HepG2 (cell line): ENCODE measurements at regions not wholly inside any gene's neighbourhood (a gene's known extent, or its start where the extent isn't known, plus 50 kb on each side); places are given as distances from the start of the nearest gene placed in this dataset.

Source experiments
- CBFB ChIP-seq: sonication (generic); formaldehyde crosslinking; IDR thresholded peaks from 2 replicates; pipeline ENCODE4 v1.4.0; 2020; ENCODE audit warnings: missing genetic modification reagents
- CC2D1A ChIP-seq: sonication (generic); formaldehyde crosslinking; IDR thresholded peaks from 2 replicates; pipeline ENCODE4 v1.8.1; 2023; ENCODE audit warnings: mild to moderate bottlenecking, missing genetic modification reagents
- FOXA3 ChIP-seq: IDR thresholded peaks from 2 replicates; pipeline ENCODE4 v1.6.1; 2016; ENCODE audit warnings: missing genetic modification reagents, missing compliant biosample characterization
- FOXO1 ChIP-seq: sonication (generic); formaldehyde crosslinking; IDR thresholded peaks from 2 replicates; pipeline ENCODE4 v1.4.0; 2020; ENCODE audit warnings: missing genetic modification reagents
- GATAD2A ChIP-seq: IDR thresholded peaks from 2 replicates; pipeline ENCODE4 v1.6.1; 2016
- HDAC1 ChIP-seq: sonication (generic); formaldehyde crosslinking; IDR thresholded peaks from 2 replicates; pipeline ENCODE4 v1.5.1; 2020; ENCODE audit warnings: mild to moderate bottlenecking, missing genetic modification reagents
- KDM1A ChIP-seq: IDR thresholded peaks from 2 replicates; pipeline ENCODE4 v1.6.1; 2016; ENCODE audit warnings: missing compliant biosample characterization
- KLF12 ChIP-seq: sonication (generic); formaldehyde crosslinking; IDR thresholded peaks from 2 replicates; pipeline ENCODE4 v1.4.0; 2020; ENCODE audit warnings: missing genetic modification reagents, borderline replicate concordance
- NFYB ChIP-seq: sonication (generic); formaldehyde crosslinking; IDR thresholded peaks from 2 replicates; pipeline ENCODE4 v1.4.0; 2020; ENCODE audit warnings: missing genetic modification reagents
- NR2C2 ChIP-seq: sonication (generic); formaldehyde crosslinking; IDR thresholded peaks from 2 replicates; pipeline ENCODE4 v1.4.0; 2020; ENCODE audit warnings: missing genetic modification reagents, mild to moderate bottlenecking, moderate library complexity, borderline replicate concordance
- SMC3 ChIP-seq: IDR thresholded peaks from 2 replicates; pipeline ENCODE4 v1.6.1; 2011; ENCODE audit warnings: low read length, improper control_type of control experiment
- SNAPC4 ChIP-seq: sonication (generic); formaldehyde crosslinking; IDR thresholded peaks from 2 replicates; pipeline ENCODE4 v1.4.0; 2020; ENCODE audit warnings: mild to moderate bottlenecking, missing genetic modification reagents
- XRCC5 ChIP-seq: fragments of 200-400 bp; formaldehyde crosslinking; optimal IDR thresholded peaks from 2 replicates; pipeline ENCODE3; 2017; ENCODE audit warnings: mild to moderate bottlenecking, low read length
- ZFP36 ChIP-seq: fragments of 150-350 bp; IDR thresholded peaks from 2 replicates; pipeline ENCODE4 v1.6.1; 2018; ENCODE audit warnings: borderline replicate concordance, low read length, low read depth; ENCODE audit not compliant: partially characterized antibody
- ZMYM4 ChIP-seq: sonication (generic); formaldehyde crosslinking; IDR thresholded peaks from 2 replicates; pipeline ENCODE4 v1.8.1; 2023; ENCODE audit warnings: mild to moderate bottlenecking, missing genetic modification reagents
- ZNF12 ChIP-seq: sonication (generic); formaldehyde crosslinking; IDR thresholded peaks from 2 replicates; pipeline ENCODE4 v1.5.0; 2020; ENCODE audit warnings: missing genetic modification reagents
- ZNF350 ChIP-seq: sonication (generic); formaldehyde crosslinking; IDR thresholded peaks from 2 replicates; pipeline ENCODE4 v1.4.0; 2020; ENCODE audit warnings: mild to moderate bottlenecking, low read depth, missing genetic modification reagents, borderline replicate concordance
- ZNF557 ChIP-seq: sonication (generic); formaldehyde crosslinking; IDR thresholded peaks from 2 replicates; pipeline ENCODE4 v1.4.0; 2020; ENCODE audit warnings: missing genetic modification reagents
- ZNF598 ChIP-seq: sonication (generic); formaldehyde crosslinking; IDR thresholded peaks from 2 replicates; pipeline ENCODE4 v1.5.1; 2020; ENCODE audit warnings: mild to moderate bottlenecking, missing genetic modification reagents, borderline replicate concordance
- ZNF614 ChIP-seq: IDR thresholded peaks from 2 replicates; pipeline ENCODE4 v1.6.1; 2018; ENCODE audit warnings: missing biosample characterization, missing genetic modification reagents, inconsistent platforms, borderline replicate concordance
- ZNF691 ChIP-seq: sonication (generic); formaldehyde crosslinking; IDR thresholded peaks from 2 replicates; pipeline ENCODE4 v1.4.0; 2020; ENCODE audit warnings: missing genetic modification reagents, low read depth, mild to moderate bottlenecking, borderline replicate concordance
- ZNF724P ChIP-seq: sonication (generic); formaldehyde crosslinking; IDR thresholded peaks from 2 replicates; pipeline ENCODE4 v1.8.0; 2022; ENCODE audit warnings: missing genetic modification reagents, borderline replicate concordance
- ZNF792 ChIP-seq: IDR thresholded peaks from 2 replicates; pipeline ENCODE4 v1.6.1; 2016
- ZNF891 ChIP-seq: sonication (generic); formaldehyde crosslinking; IDR thresholded peaks from 2 replicates; pipeline ENCODE4 v1.5.0; 2020; ENCODE audit warnings: mild to moderate bottlenecking, missing genetic modification reagents

GRCh38 chr11:95282291-95282751, 51.3 kb upstream of the SESN3 start (continued):
- peak; percentile 12; the same call in 1 of the 2 replicates for TF ChIP-seq NR2C2
- peak; percentile 44; the same call in 1 of the 2 replicates for TF ChIP-seq HDAC1 (CRISPR knock-in tag)
- TF ChIP-seq ZNF891 (CRISPR knock-in tag), result no peak
- TF ChIP-seq ZNF557, result no peak
- no peak for TF ChIP-seq KLF12
- TF ChIP-seq FOXA3 (CRISPR knock-in tag), result peak; percentile 31; the same call in 1 of the 2 replicates
- TF ChIP-seq ZMYM4 (CRISPR knock-in tag), result 0 out of 2 replicates have a peak, but pooled peaks have one; percentile 27
- TF ChIP-seq GATAD2A (CRISPR knock-in tag), result peak; percentile 71
- TF ChIP-seq ZNF724P, result no peak
- 0 out of 2 replicates have a peak, but pooled peaks have one; percentile 14 for TF ChIP-seq KDM1A
- TF ChIP-seq CC2D1A (CRISPR knock-in tag), result no peak
- TF ChIP-seq ZNF614 (CRISPR knock-in tag), result 0 out of 2 replicates have a peak, but pooled peaks have one; percentile 40
- no peak for TF ChIP-seq CBFB (CRISPR knock-in tag)
- TF ChIP-seq SNAPC4 (CRISPR knock-in tag), result no peak
- TF ChIP-seq ZNF12, result peak; percentile 92
- TF ChIP-seq ZNF598 (CRISPR knock-in tag), result no peak
- no peak for TF ChIP-seq ZNF350 (CRISPR knock-in tag)
- TF ChIP-seq ZFP36, result no peak
- no peak for TF ChIP-seq ZNF792 (CRISPR knock-in tag)
- 0 out of 2 replicates have a peak, but pooled peaks have one; percentile 17 for TF ChIP-seq FOXO1 (CRISPR knock-in tag)
- TF ChIP-seq XRCC5, result peak; percentile 66
- no peak for TF ChIP-seq NFYB (CRISPR knock-in tag)
- TF ChIP-seq SMC3, result no peak
- no peak for TF ChIP-seq ZNF691 (CRISPR knock-in tag)
